ENCODE measurements at regions not wholly inside any gene's neighbourhood (a gene's known extent, or its start where the extent isn't known, plus 50 kb on each side); places are given as distances from the start of the nearest gene placed in this dataset.
"Not testable (repeated sequence)": the region's sequence is repeated elsewhere in the genome, so short reads cannot be mapped to it uniquely, and the experiment has no call there.

DNA sequence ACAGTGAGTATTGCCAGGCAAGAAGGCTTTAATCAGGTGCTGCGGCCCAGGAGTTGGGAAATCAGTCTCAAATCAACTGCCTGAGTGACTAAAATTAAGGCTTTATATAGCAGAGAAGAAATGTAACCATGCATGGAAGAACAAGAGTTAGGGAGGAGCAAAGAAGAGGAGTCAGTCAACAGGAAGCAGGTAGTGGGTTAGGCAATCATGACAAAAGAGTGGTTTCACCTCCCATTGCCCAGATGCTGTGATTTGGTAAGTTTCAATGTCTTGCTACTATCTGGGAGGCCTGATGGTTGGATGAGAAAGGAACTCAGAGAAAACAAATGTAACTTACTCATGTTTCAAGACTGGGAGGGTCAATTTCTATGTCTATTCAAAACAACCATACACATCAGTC lies 998.3 kb downstream of the GATA3 start:
- no peaks in the 10 kb centered on the region for H3K9me3 Mint-ChIP-seq (ENCODE audit: unreplicated experiment)
- DNase-seq (ENCODE audit: low read depth) (no peak), FAIRE-seq (no peak)
- H3K36me3 Mint-ChIP-seq (ENCODE audit: low read depth, unreplicated experiment), result no peaks in the 10 kb centered on the region
- Histone ChIP-seq H3K36me3 (ENCODE audit: insufficient read depth, low read length) (no peaks in the 10 kb centered on the region), H4K20me1 (ENCODE audit: insufficient read depth, low read length) (no peaks in the 10 kb centered on the region), H3K4me3 (ENCODE audit: insufficient read depth, low read depth, low read length) (no peak overlapping the region), H3K27me3 (ENCODE audit: insufficient read depth, low read length) (no peaks in the 10 kb centered on the region), H3K9me3 (ENCODE audit: insufficient read depth, low read depth, low read length) (no peaks in the 10 kb centered on the region), H3K9ac (ENCODE audit: low read length) (no peak overlapping the region), H3K79me2 (ENCODE audit: insufficient read depth, low read length) (no peaks in the 10 kb centered on the region), H2AFZ (ENCODE audit: low read depth, low read length) (no peak overlapping the region), H3K4me2 (ENCODE audit: low read length) (no peak overlapping the region), H3K27ac (ENCODE audit: low read depth, low read length) (no peak overlapping the region), H3K4me1 (ENCODE audit: insufficient read depth, low read length) (no peaks in the 10 kb centered on the region)
- H3K4me3 Mint-ChIP-seq (ENCODE audit: unreplicated experiment), result no peak overlapping the region
- H3K27me3 Mint-ChIP-seq (ENCODE audit: low read depth, unreplicated experiment), result no peaks in the 10 kb centered on the region
- no peak overlapping the region for H3K27ac Mint-ChIP-seq (ENCODE audit: unreplicated experiment)
- TF ChIP-seq EZH2 (IDR thresholded peaks at IDR 0.05; ENCODE audit: insufficient read depth, low read length), result no peak
- TF ChIP-seq CTCF (IDR thresholded peaks at IDR 0.05; ENCODE audit: insufficient read depth, low read depth, low read length), result no peak
- peaks cover 2% of the 10 kb centered on the region for H3K4me1 Mint-ChIP-seq (ENCODE audit: low read depth, unreplicated experiment)

DNA sequence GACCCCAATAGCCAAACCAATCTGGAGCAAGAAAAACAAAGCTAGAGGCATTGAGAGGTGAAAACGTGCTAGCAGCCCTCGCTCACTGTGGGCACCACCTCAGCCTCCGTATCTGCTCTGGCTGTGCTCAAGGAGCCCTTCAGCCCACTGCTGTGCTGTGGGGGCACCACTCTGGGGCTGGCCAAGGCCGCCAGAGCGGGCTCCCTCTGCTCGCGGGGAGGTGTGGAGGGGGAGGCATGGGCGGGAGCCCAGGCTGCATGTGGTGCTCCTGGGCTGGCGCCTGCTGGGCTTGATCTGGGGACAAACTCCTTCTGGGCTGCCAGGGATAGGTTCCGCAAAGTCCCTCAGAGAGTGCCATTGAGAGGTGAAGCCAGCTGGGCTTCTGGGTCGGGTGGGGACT lies 1002.0 kb downstream of the GATA3 start:
- Histone ChIP-seq H3K27ac (ENCODE audit: low read depth, low read length) (no peak overlapping the region), H3K4me2 (ENCODE audit: low read length) (no peak overlapping the region), H3K27me3 (ENCODE audit: insufficient read depth, low read length) (no peaks in the 10 kb centered on the region), H3K9ac (ENCODE audit: low read length) (no peak overlapping the region), H4K20me1 (ENCODE audit: insufficient read depth, low read length) (no peaks in the 10 kb centered on the region), H3K4me3 (ENCODE audit: insufficient read depth, low read depth, low read length) (no peak overlapping the region), H3K79me2 (ENCODE audit: insufficient read depth, low read length) (no peaks in the 10 kb centered on the region), H3K4me1 (ENCODE audit: insufficient read depth, low read length) (no peaks in the 10 kb centered on the region), H3K9me3 (ENCODE audit: insufficient read depth, low read depth, low read length) (no peaks in the 10 kb centered on the region), H2AFZ (ENCODE audit: low read depth, low read length) (no peak overlapping the region), H3K36me3 (ENCODE audit: insufficient read depth, low read length) (no peaks in the 10 kb centered on the region)
- H3K9me3 Mint-ChIP-seq (ENCODE audit: unreplicated experiment), result no peaks in the 10 kb centered on the region
- peaks cover 8% of the 10 kb centered on the region for H3K27me3 Mint-ChIP-seq (ENCODE audit: low read depth, unreplicated experiment)
- H3K4me3 Mint-ChIP-seq (ENCODE audit: unreplicated experiment), result no peak overlapping the region
- H3K4me1 Mint-ChIP-seq (ENCODE audit: low read depth, unreplicated experiment), result no peaks in the 10 kb centered on the region
- DNase-seq (ENCODE audit: low read depth) (no peak), FAIRE-seq (no peak)
- no peak overlapping the region for H3K27ac Mint-ChIP-seq (ENCODE audit: unreplicated experiment)
- no peaks in the 10 kb centered on the region for H3K36me3 Mint-ChIP-seq (ENCODE audit: low read depth, unreplicated experiment)
- no peak for TF ChIP-seq CTCF (IDR thresholded peaks at IDR 0.05; ENCODE audit: insufficient read depth, low read depth, low read length)
- no peak for TF ChIP-seq EZH2 (IDR thresholded peaks at IDR 0.05; ENCODE audit: insufficient read depth, low read length)

GRCh38 chr10:9057293-9057692 lies 1002.8 kb downstream of the GATA3 start:
- not testable (repeated sequence) for H3K27me3 ChIP-seq (ENCODE audit: insufficient read depth, low read length); H3K27ac Mint-ChIP-seq (ENCODE audit: unreplicated experiment); H3K36me3 ChIP-seq (ENCODE audit: insufficient read depth, low read length); H3K4me3 Mint-ChIP-seq (ENCODE audit: unreplicated experiment); H3K4me1 Mint-ChIP-seq (ENCODE audit: low read depth, unreplicated experiment); DNase-seq (ENCODE audit: low read depth); H3K36me3 Mint-ChIP-seq (ENCODE audit: low read depth, unreplicated experiment); H3K79me2 ChIP-seq (ENCODE audit: insufficient read depth, low read length); H3K27me3 Mint-ChIP-seq (ENCODE audit: low read depth, unreplicated experiment); H4K20me1 ChIP-seq (ENCODE audit: insufficient read depth, low read length); H3K4me1 ChIP-seq (ENCODE audit: insufficient read depth, low read length); H3K9me3 ChIP-seq (ENCODE audit: insufficient read depth, low read depth, low read length); H3K9me3 Mint-ChIP-seq (ENCODE audit: unreplicated experiment); H3K27ac ChIP-seq (ENCODE audit: low read depth, low read length); FAIRE-seq; H3K4me3 ChIP-seq (ENCODE audit: insufficient read depth, low read depth, low read length); H2AFZ ChIP-seq (ENCODE audit: low read depth, low read length); H3K4me2 ChIP-seq (ENCODE audit: low read length); H3K9ac ChIP-seq (ENCODE audit: low read length)
